CD4-positive, alpha-beta T cell treated with Interleukin-1 beta for 1 hour (primary cell): ENCODE measurements at regions not wholly inside any gene's neighbourhood (a gene's known extent, or its start where the extent isn't known, plus 50 kb on each side); places are given as distances from the start of the nearest gene placed in this dataset.
"Not testable (repeated sequence)": the region's sequence is repeated elsewhere in the genome, so short reads cannot be mapped to it uniquely, and the experiment has no call there.

Experiments used
- DNase-seq, 2 donors: peaks; one replicate each; pipeline ENCODE4 v3.0.0-alpha.2; 2020 to 2022

GRCh38 chr6:26957399-26958127, 289.9 kb upstream of the PRSS16 start:
- not testable (repeated sequence) for DNase-seq

GRCh38 chr6:26961236-26961635, 286.3 kb upstream of the PRSS16 start:
- DNase-seq, result not testable (repeated sequence)

GRCh38 chr6:27002447-27002846, 245.1 kb upstream of the PRSS16 start:
- DNase-seq, result no peak

- no peak for DNase-seq
Observed at GRCh38 chr6:27007020-27007419, 240.5 kb upstream of the PRSS16 start.

- DNase-seq, result not testable (repeated sequence)
Observed at GRCh38 chr6:27008613-27009012, 238.9 kb upstream of the PRSS16 start.

GRCh38 chr6:27014053-27014452, 233.4 kb upstream of the PRSS16 start:
- not testable (repeated sequence) for DNase-seq

- DNase-seq, result no peak
Observed at GRCh38 chr6:27016689-27017088, 230.8 kb upstream of the PRSS16 start.

- DNase-seq, result not testable (repeated sequence)
Observed at GRCh38 chr6:27018401-27018800, 229.1 kb upstream of the PRSS16 start.

GRCh38 chr6:27019651-27020552, 227.6 kb upstream of the PRSS16 start:
- peak; percentile 44 for DNase-seq

GRCh38 chr6:27020553-27020880, 227.0 kb upstream of the PRSS16 start:
- DNase-seq, result no peak

GRCh38 chr6:27023664-27024063, 223.8 kb upstream of the PRSS16 start:
- no peak for DNase-seq

GRCh38 chr6:27025351-27025750, 222.2 kb upstream of the PRSS16 start:
- no peak for DNase-seq

GRCh38 chr6:27026361-27026760, 221.1 kb upstream of the PRSS16 start:
- DNase-seq, result no peak

GRCh38 chr6:27031302-27031701, 216.2 kb upstream of the PRSS16 start:
- no peak for DNase-seq

GRCh38 chr6:27038498-27038897, 209.0 kb upstream of the PRSS16 start:
- no peak for DNase-seq

GRCh38 chr6:27040244-27041042, 207.1 kb upstream of the PRSS16 start:
- DNase-seq, result no peak

GRCh38 chr6:27043244-27043643, 204.3 kb upstream of the PRSS16 start:
- DNase-seq, result no peak

GRCh38 chr6:27045131-27045530, 202.4 kb upstream of the PRSS16 start:
- DNase-seq, result not testable (repeated sequence)

GRCh38 chr6:27047725-27048124, 199.8 kb upstream of the PRSS16 start:
- DNase-seq, result not testable (repeated sequence)

- DNase-seq, result no peak
Observed at GRCh38 chr6:27049863-27050781, 197.4 kb upstream of the PRSS16 start.

GRCh38 chr6:27052082-27052730, 195.3 kb upstream of the PRSS16 start:
- not testable (repeated sequence) for DNase-seq

- no peak for DNase-seq
Observed at GRCh38 chr6:27052731-27053082, 194.8 kb upstream of the PRSS16 start.
